T-cell (primary cell): ENCODE measurements at regions not wholly inside any gene's neighbourhood (a gene's known extent, or its start where the extent isn't known, plus 50 kb on each side); places are given as distances from the start of the nearest gene placed in this dataset.
"Not testable (repeated sequence)": the region's sequence is repeated elsewhere in the genome, so short reads cannot be mapped to it uniquely, and the experiment has no call there.

Experiments used
- ATAC-seq, 4 experiments: fragments of 200-7000 bp in 3 of 4; fragments of 150-1000 bp in 1 of 4; cut with Tn5 transposase; replicated peaks in 1 of 4; 1 replicate in 3 of 4; 2 replicates in 1 of 4; pipeline ENCODE4 v1.10.0; 2021; ENCODE audit warnings: moderate library complexity in 3 of 4, mild to moderate bottlenecking in 2 of 4, moderate number of reproducible peaks in 1 of 4
- CTCF ChIA-PET, 2 donors: fragments of 300-600 bp; sonication (Branson Sonifier 250); formaldehyde crosslinking; loops; one replicate each; lab custom pipeline; 2022; ENCODE audit warnings: antibody characterized with exemption in 2 of 2; lab: Charles Lee
- POLR2A ChIA-PET, 2 donors: fragments of 300-600 bp; sonication (Branson Sonifier 250); formaldehyde crosslinking; loops; one replicate each; lab custom pipeline; 2022; ENCODE audit warnings: antibody characterized with exemption in 2 of 2; lab: Charles Lee
- DNase-seq, 35 experiments: peaks; one replicate each; pipeline versions ENCODE4 v3.0.0 to v3.0.0-alpha.2; 2013 to 2023
- H3K27ac ChIP-seq: one replicate; pipeline ENCODE4 v1.5.1; 2013; ENCODE audit warnings: low read length
- H3K27me3 ChIP-seq, 2 experiments: replicated peaks in 1 of 2; 1 replicate in 1 of 2; 2 replicates in 1 of 2; pipeline versions ENCODE4 v1.6.1 to v1.7.0; 2013; ENCODE audit warnings: low read length in 1 of 2, mixed read lengths in 1 of 2; ENCODE audit not compliant: control insufficient read depth in 2 of 2, insufficient read depth in 2 of 2; ENCODE audit errors: extremely low read depth in 1 of 2
- H3K36me3 ChIP-seq, 2 donors: 1 replicate in 1 of 2; 2 replicates in 1 of 2; pipeline versions ENCODE4 v1.6.1 to v1.7.0; 2013; ENCODE audit warnings: low read length in 1 of 2; ENCODE audit not compliant: control insufficient read depth in 2 of 2, insufficient read depth in 1 of 2; ENCODE audit errors: extremely low read depth in 1 of 2
- H3K4me1 ChIP-seq, 2 experiments: 1 replicate in 1 of 2; 2 replicates in 1 of 2; pipeline versions ENCODE4 v1.6.1 to v1.7.0; 2013; ENCODE audit warnings: low read length in 2 of 2, mixed read lengths in 1 of 2; ENCODE audit not compliant: insufficient read depth in 2 of 2, control insufficient read depth in 1 of 2; ENCODE audit errors: extremely low read depth in 1 of 2
- H3K4me3 ChIP-seq, 2 donors: 1 replicate in 1 of 2; 2 replicates in 1 of 2; pipeline versions ENCODE4 v1.5.1 to v1.7.0; 2013; ENCODE audit warnings: mild to moderate bottlenecking in 2 of 2, low read length in 1 of 2, moderate library complexity in 1 of 2; ENCODE audit not compliant: control insufficient read depth in 1 of 2; ENCODE audit errors: extremely low read depth in 1 of 2
- H3K9me3 ChIP-seq: 2 replicates; pipeline ENCODE4 v1.7.0; 2013
- H3K27ac Mint-ChIP-seq, 2 donors: one replicate each; pipeline ENCODE4 v1.8.0; 2020 to 2021; ENCODE audit warnings: mild to moderate bottlenecking in 2 of 2, mixed read lengths in 2 of 2
- H3K27me3 Mint-ChIP-seq, 2 donors: one replicate each; pipeline ENCODE4 v1.8.0; 2021 to 2022; ENCODE audit warnings: mixed read lengths in 2 of 2
- H3K36me3 Mint-ChIP-seq: one replicate; pipeline ENCODE4 v1.8.0; 2021; ENCODE audit warnings: mixed read lengths
- H3K4me1 Mint-ChIP-seq, 3 donors: one replicate each; pipeline ENCODE4 v1.8.0; 2020 to 2022; ENCODE audit warnings: mixed read lengths in 3 of 3, mild to moderate bottlenecking in 1 of 3
- H3K4me3 Mint-ChIP-seq, 3 donors: one replicate each; pipeline ENCODE4 v1.8.0; 2020 to 2022; ENCODE audit warnings: mild to moderate bottlenecking in 3 of 3, mixed read lengths in 3 of 3, moderate library complexity in 3 of 3
- H3K9me3 Mint-ChIP-seq, 3 donors: one replicate each; pipeline ENCODE4 v1.8.0; 2020 to 2022; ENCODE audit warnings: mixed read lengths in 3 of 3
- WGBS: methylation state at CpG from one replicate; pipeline ENCODE4 v1.1.5; 2013; ENCODE audit warnings: missing lambda C conversion rate; ENCODE audit not compliant: insufficient coverage; 5-methylcytosine and 5-hydroxymethylcytosine counted together

GRCh38 chr1:222975472-222976122 is 160.8 kb downstream of the DISP1 start:
- no peaks in the 10 kb centered on the region for H3K9me3 Mint-ChIP-seq
- H3K36me3 Mint-ChIP-seq = peaks cover 6% of the 10 kb centered on the region
- no peak overlapping the region for H3K27ac Mint-ChIP-seq
- no peak for DNase-seq
- CTCF ChIA-PET = no interaction called here
- no peaks in the 10 kb centered on the region for H3K4me1 ChIP-seq
- H3K4me3 ChIP-seq = no peak overlapping the region
- no peaks in the 10 kb centered on the region for H3K9me3 ChIP-seq
- no peaks in the 10 kb centered on the region for H3K27me3 ChIP-seq
- no peak for ATAC-seq
- H3K27ac ChIP-seq = no peak overlapping the region
- 93% methylated on average over 2 of the region's 6 CpGs for WGBS
- POLR2A ChIA-PET = no interaction called here
- no peaks in the 10 kb centered on the region for H3K36me3 ChIP-seq
- H3K4me1 Mint-ChIP-seq = no peaks in the 10 kb centered on the region
- H3K4me3 Mint-ChIP-seq = no peak overlapping the region
- H3K27me3 Mint-ChIP-seq = no peaks in the 10 kb centered on the region

GRCh38 chr1:222976453-222976852 is 161.6 kb downstream of the DISP1 start:
- H3K4me1 ChIP-seq = no peaks in the 10 kb centered on the region
- no peaks in the 10 kb centered on the region for H3K27me3 Mint-ChIP-seq
- no peaks in the 10 kb centered on the region for H3K9me3 ChIP-seq
- no peak overlapping the region for H3K4me3 Mint-ChIP-seq
- no peak for ATAC-seq
- H3K9me3 Mint-ChIP-seq = no peaks in the 10 kb centered on the region
- H3K4me3 ChIP-seq = no peak overlapping the region
- H3K27me3 ChIP-seq = no peaks in the 10 kb centered on the region
- no peak overlapping the region for H3K27ac Mint-ChIP-seq
- CTCF ChIA-PET = no interaction called here
- POLR2A ChIA-PET = no interaction called here
- no peak for DNase-seq
- no peaks in the 10 kb centered on the region for H3K36me3 ChIP-seq
- H3K27ac ChIP-seq = no peak overlapping the region
- peaks cover 6% of the 10 kb centered on the region for H3K36me3 Mint-ChIP-seq
- no CpG with 5 or more reads among the region's 1 CpG for WGBS
- H3K4me1 Mint-ChIP-seq = no peaks in the 10 kb centered on the region

GRCh38 chr1:222977294-222977693 is 162.5 kb downstream of the DISP1 start:
- ATAC-seq, H3K27ac Mint-ChIP-seq, H3K9me3 Mint-ChIP-seq, H3K27ac ChIP-seq, H3K36me3 Mint-ChIP-seq, H3K4me3 Mint-ChIP-seq, CTCF ChIA-PET, H3K4me1 Mint-ChIP-seq, H3K27me3 ChIP-seq, H3K4me1 ChIP-seq, POLR2A ChIA-PET, H3K36me3 ChIP-seq, H3K9me3 ChIP-seq, H3K27me3 Mint-ChIP-seq, DNase-seq, H3K4me3 ChIP-seq: not testable (repeated sequence)
- no CpG with 5 or more reads among the region's 5 CpGs for WGBS

- H3K9me3 ChIP-seq = no peaks in the 10 kb centered on the region
- ATAC-seq (no peak), DNase-seq (no peak)
- no peaks in the 10 kb centered on the region for H3K9me3 Mint-ChIP-seq
- H3K27me3 Mint-ChIP-seq = no peaks in the 10 kb centered on the region
- no peak overlapping the region for H3K4me3 Mint-ChIP-seq
- H3K36me3 ChIP-seq = no peaks in the 10 kb centered on the region
- H3K27me3 ChIP-seq = no peaks in the 10 kb centered on the region
- no peak overlapping the region for H3K27ac ChIP-seq
- H3K4me3 ChIP-seq = no peak overlapping the region
- no peaks in the 10 kb centered on the region for H3K4me1 ChIP-seq
- 81% methylated on average over 2 of the region's 5 CpGs for WGBS
- ChIA-PET POLR2A (no interaction called here), CTCF (no interaction called here)
- no peaks in the 10 kb centered on the region for H3K4me1 Mint-ChIP-seq
- H3K36me3 Mint-ChIP-seq = peaks cover 8% of the 10 kb centered on the region
- no peak overlapping the region for H3K27ac Mint-ChIP-seq
Observed at GRCh38 chr1:222979561-222979960, 163.5 kb downstream of the TLR5 start.

GRCh38 chr1:222987674-222988076 is 155.4 kb downstream of the TLR5 start:
- Histone ChIP-seq H3K9me3 (no peaks in the 10 kb centered on the region), H3K27me3 (no peaks in the 10 kb centered on the region), H3K36me3 (no peaks in the 10 kb centered on the region), H3K27ac (no peak overlapping the region), H3K4me1 (no peaks in the 10 kb centered on the region), H3K4me3 (no peak overlapping the region)
- Mint-ChIP-seq H3K27ac (no peak overlapping the region), H3K9me3 (no peaks in the 10 kb centered on the region), H3K4me3 (no peak overlapping the region), H3K27me3 (no peaks in the 10 kb centered on the region), H3K36me3 (peaks cover 12% of the 10 kb centered on the region), H3K4me1 (peaks cover 1 to 7% (median 7%) of the 10 kb centered on the region in 3 donors)
- POLR2A ChIA-PET = no interaction called here
- ATAC-seq (no peak), DNase-seq (no peak)
- CTCF ChIA-PET = no interaction called here

GRCh38 chr1:222989443-222989842 is 153.6 kb downstream of the TLR5 start:
- POLR2A ChIA-PET = interaction anchor here (0.6 kb wide), 2 partner anchors 68 to 192 kb away, joined by 4 to 5 read pairs; no protein-coding TSS in a partner anchor
- ATAC-seq (no peak), DNase-seq (no peak)
- CTCF ChIA-PET = interaction anchor here in 1 of 2 donors (0.6 kb wide), 1 partner anchor 41 kb away, joined by 3 read pairs; no protein-coding TSS in a partner anchor
- Mint-ChIP-seq H3K9me3 (no peaks in the 10 kb centered on the region), H3K27ac (no peak overlapping the region), H3K36me3 (peaks cover 20% of the 10 kb centered on the region), H3K27me3 (no peaks in the 10 kb centered on the region), H3K4me3 (no peak overlapping the region), H3K4me1 (peaks cover 1 to 7% (median 7%) of the 10 kb centered on the region in 3 donors)
- no peaks in the 10 kb centered on the region for H3K27me3 ChIP-seq
- no peaks in the 10 kb centered on the region for H3K9me3 ChIP-seq
- WGBS = 100% methylated on average over 3 of the region's 3 CpGs
- no peaks in the 10 kb centered on the region for H3K4me1 ChIP-seq
- H3K36me3 ChIP-seq = no peaks in the 10 kb centered on the region
- H3K27ac ChIP-seq = no peak overlapping the region
- no peak overlapping the region for H3K4me3 ChIP-seq

GRCh38 chr1:222991177-222991576 is 151.9 kb downstream of the TLR5 start:
- ChIA-PET CTCF (no interaction called here), POLR2A (no interaction called here)

More at GRCh38 chr1:222991177-222991576, 151.9 kb downstream of the TLR5 start:
- Histone ChIP-seq H3K4me1 (no peaks in the 10 kb centered on the region), H3K36me3 (no peaks in the 10 kb centered on the region), H3K27ac (no peak overlapping the region), H3K27me3 (no peaks in the 10 kb centered on the region), H3K4me3 (no peak overlapping the region), H3K9me3 (no peaks in the 10 kb centered on the region)
- Mint-ChIP-seq H3K27me3 (no peaks in the 10 kb centered on the region), H3K36me3 (peaks cover 33% of the 10 kb centered on the region), H3K9me3 (no peaks in the 10 kb centered on the region), H3K27ac (no peak overlapping the region), H3K4me1 (peaks cover 1 to 4% (median 3%) of the 10 kb centered on the region in 3 donors), H3K4me3 (no peak overlapping the region)
- DNase-seq = no peak
- no CpG with 5 or more reads among the region's 1 CpG for WGBS
- no peak for ATAC-seq
